ENCODE measurements at regions not wholly inside any gene's neighbourhood (a gene's known extent, or its start where the extent isn't known, plus 50 kb on each side); places are given as distances from the start of the nearest gene placed in this dataset.

DNA sequence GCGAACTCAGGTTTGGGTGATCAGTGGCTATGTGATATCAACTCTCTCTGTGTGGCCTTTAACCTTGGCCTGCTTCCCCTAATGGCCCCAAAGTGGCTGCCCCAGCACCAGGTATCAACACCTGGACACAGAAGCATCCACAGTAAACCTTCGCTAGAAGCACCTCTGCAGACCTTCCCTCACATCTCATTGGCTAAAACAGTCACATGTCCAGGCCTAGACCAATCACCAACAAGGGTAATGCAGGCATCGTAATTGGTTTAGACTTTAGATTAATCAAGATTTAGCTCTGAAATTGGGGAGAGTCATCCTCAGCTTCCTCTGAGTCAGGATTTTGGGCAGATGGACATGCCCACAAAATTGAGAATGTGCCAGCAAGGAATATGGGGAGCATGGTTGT, 92.5 kb upstream of the MYL2 start:
- Histone ChIP-seq H3K36me3 (no peaks in the 10 kb centered on the region), H3K9me3 (no peaks in the 10 kb centered on the region), H3K27ac (no peak overlapping the region), H3K4me3 (no peak overlapping the region), H3K4me1 (no peaks in the 10 kb centered on the region), H3K27me3 (peaks cover 0 to 57% of the 10 kb centered on the region in 2 donors)
- intact Hi-C loops (cut with DNase I): no loop called here
- DNase-seq: no peak
- ATAC-seq: no peak
- TF ChIP-seq, protein P1, sequence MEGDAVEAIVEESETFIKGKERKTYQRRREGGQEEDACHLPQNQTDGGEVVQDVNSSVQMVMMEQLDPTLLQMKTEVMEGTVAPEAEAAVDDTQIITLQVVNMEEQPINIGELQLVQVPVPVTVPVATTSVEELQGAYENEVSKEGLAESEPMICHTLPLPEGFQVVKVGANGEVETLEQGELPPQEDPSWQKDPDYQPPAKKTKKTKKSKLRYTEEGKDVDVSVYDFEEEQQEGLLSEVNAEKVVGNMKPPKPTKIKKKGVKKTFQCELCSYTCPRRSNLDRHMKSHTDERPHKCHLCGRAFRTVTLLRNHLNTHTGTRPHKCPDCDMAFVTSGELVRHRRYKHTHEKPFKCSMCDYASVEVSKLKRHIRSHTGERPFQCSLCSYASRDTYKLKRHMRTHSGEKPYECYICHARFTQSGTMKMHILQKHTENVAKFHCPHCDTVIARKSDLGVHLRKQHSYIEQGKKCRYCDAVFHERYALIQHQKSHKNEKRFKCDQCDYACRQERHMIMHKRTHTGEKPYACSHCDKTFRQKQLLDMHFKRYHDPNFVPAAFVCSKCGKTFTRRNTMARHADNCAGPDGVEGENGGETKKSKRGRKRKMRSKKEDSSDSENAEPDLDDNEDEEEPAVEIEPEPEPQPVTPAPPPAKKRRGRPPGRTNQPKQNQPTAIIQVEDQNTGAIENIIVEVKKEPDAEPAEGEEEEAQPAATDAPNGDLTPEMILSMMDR (IDR thresholded peaks at IDR 0.05): no peak

- intact Hi-C loops (cut with DNase I): no loop called here
- Histone ChIP-seq H3K9me3 (no peaks in the 10 kb centered on the region), H3K27ac (no peak overlapping the region), H3K27me3 (peaks cover 0 to 58% of the 10 kb centered on the region in 2 donors), H3K4me1 (no peaks in the 10 kb centered on the region), H3K36me3 (no peaks in the 10 kb centered on the region), H3K4me3 (no peak overlapping the region)
- no peak for ATAC-seq
- TF ChIP-seq, protein P1 (IDR thresholded peaks at IDR 0.05): no peak
- no peak for DNase-seq
Measured at GRCh38 chr12:111011999-111012600, 91.7 kb upstream of the MYL2 start.

- Histone ChIP-seq H3K9me3 (no peaks in the 10 kb centered on the region), H3K27me3 (peaks cover 0 to 55% of the 10 kb centered on the region in 2 donors), H3K27ac (no peak overlapping the region), H3K4me1 (no peaks in the 10 kb centered on the region), H3K4me3 (no peak overlapping the region), H3K36me3 (no peaks in the 10 kb centered on the region)
- intact Hi-C loops (cut with DNase I): no loop called here
- ATAC-seq (no peak), DNase-seq (no peak)
- TF ChIP-seq, protein P1 (IDR thresholded peaks at IDR 0.05): no peak
Measured at GRCh38 chr12:111010916-111011657, 90.7 kb upstream of the MYL2 start.

DNA sequence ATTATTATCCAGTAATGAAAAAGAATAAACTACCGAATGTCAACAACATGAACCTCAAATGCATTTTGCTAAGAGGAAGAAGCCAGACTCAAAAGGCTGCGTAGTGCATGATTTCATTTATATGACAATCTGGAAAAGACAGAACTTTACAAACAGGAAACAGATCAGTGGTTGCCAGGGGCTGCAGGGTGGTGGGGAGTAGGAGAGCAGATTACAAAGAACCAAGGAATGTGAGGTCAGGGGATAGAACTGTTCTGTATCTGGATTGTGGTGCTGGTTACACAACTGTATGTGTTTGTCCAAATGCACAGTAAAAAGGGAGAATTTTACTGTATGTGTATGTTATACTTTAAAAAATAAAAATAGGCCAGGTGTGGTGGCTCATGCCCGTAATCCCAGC, 89.7 kb upstream of the MYL2 start:
- H3K36me3 ChIP-seq: no peaks in the 10 kb centered on the region
- ATAC-seq: no peak
- intact Hi-C loops (cut with DNase I): no loop called here

GRCh38 chr12:111006621-111007020, 86.2 kb upstream of the MYL2 start:
- TF ChIP-seq, protein P1 (IDR thresholded peaks at IDR 0.05): no peak
- intact Hi-C loops (cut with DNase I): no loop called here

More for the DNA sequence above, 89.7 kb upstream of the MYL2 start:
- no peaks in the 10 kb centered on the region for H3K9me3 ChIP-seq
- peaks cover 0 to 57% of the 10 kb centered on the region in 2 donors for H3K27me3 ChIP-seq
- H3K4me1 ChIP-seq: no peaks in the 10 kb centered on the region
- DNase-seq: no peak
- TF ChIP-seq, protein P1 (IDR thresholded peaks at IDR 0.05): no peak
- H3K4me3 ChIP-seq: no peak overlapping the region
- no peak overlapping the region for H3K27ac ChIP-seq

More at GRCh38 chr12:111006621-111007020, 86.2 kb upstream of the MYL2 start:
- no peak overlapping the region for H3K27ac ChIP-seq
- peaks cover 0 to 55% of the 10 kb centered on the region in 2 donors for H3K27me3 ChIP-seq
- ATAC-seq (no peak), DNase-seq (no peak)
- no peaks in the 10 kb centered on the region for H3K4me1 ChIP-seq
- H3K36me3 ChIP-seq: no peaks in the 10 kb centered on the region
- no peaks in the 10 kb centered on the region for H3K9me3 ChIP-seq
- H3K4me3 ChIP-seq: no peak overlapping the region
